Forelimb muscle (tissue), 1 donor: ENCODE measurements at regions not wholly inside any gene's neighbourhood (a gene's known extent, or its start where the extent isn't known, plus 50 kb on each side); places are given as distances from the start of the nearest gene placed in this dataset.

Experiments used
- DNase-seq: peaks from one replicate; pipeline ENCODE4 v3.0.0-alpha.2; 2013; ENCODE audit warnings: low read depth

GRCh38 chr18:41545091-41545888, 409.7 kb upstream of the PIK3C3 start:
- DNase-seq = no peak

GRCh38 chr18:41543815-41544214, 411.2 kb upstream of the PIK3C3 start:
- DNase-seq = no peak

- no peak for DNase-seq
Measured at GRCh38 chr18:41540237-41540871, 414.7 kb upstream of the PIK3C3 start.

GRCh38 chr18:41538751-41539150, 416.3 kb upstream of the PIK3C3 start:
- no peak for DNase-seq

DNA sequence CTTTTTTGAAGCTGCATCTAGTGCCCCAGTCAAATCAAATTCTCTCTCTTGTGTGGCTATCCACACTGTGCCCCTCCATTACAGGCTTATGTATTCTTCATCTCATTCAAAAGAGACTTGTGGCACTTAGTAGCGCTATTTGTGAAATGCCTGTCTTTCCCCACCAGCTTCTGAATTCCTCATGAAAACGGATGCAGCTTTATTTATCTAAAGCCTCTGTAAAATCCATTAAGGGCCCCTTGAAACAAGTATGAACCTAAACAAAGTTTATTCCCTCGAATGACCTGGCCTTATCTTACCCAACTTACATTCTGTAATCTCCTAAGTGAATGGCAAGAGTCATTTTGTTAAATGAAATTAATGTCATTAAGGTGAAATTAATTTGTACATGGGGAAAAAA, 417.4 kb upstream of the PIK3C3 start:
- no peak for DNase-seq

DNA sequence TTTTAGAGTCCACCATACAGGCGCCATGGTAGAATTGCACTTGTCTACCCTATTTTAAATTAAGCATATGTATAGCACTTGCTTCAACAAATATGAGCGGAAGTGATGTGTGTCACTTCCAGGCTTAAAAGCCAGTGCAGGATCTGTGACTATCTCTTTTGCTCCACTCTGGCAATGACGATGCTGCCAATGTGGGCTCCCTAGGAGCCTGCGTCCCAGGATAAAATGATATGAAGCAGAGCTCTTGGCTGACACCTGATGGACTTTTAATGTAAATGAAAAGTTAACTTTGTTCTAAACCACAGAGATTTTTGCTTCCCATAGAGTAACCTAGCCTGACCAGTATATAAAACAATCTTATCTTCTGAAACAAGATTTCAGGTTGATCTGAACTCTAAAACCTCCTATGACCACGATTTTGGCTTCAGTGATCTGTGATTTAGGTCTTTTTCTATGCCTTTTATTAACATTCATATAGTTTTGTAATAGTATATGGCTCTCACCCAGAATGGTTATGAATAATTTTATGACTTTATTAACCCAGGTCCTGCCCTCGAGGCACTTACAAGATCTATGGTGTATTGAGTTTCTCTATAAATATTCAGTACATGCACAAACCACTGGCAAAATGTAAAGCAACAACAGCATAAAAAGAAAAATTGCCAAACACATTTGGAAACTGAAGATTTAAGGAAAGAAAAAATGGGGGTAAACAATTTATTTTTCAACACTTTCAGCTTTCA, 422.5 kb upstream of the PIK3C3 start:
- DNase-seq = no peak

DNA sequence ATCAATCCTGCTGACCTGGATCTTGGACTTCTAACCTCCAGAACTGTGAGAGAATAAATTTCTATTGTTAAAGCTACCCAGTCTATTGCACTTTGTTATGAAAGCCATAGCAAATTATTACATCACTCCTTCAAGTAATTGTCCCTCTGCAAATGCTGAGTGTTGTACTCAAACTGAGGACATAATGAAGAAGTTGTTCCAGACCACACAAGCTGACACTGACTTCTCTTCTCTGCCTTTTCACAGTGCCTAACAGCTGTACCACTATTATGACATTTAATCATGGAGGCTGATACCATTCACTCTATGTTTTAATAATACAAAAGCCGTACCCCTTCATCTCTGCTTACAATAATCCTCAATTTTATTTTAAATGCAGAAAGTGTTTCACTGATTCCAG, 424.1 kb upstream of the PIK3C3 start:
- DNase-seq = no peak

- DNase-seq = no peak
Measured at GRCh38 chr18:41529093-41529492, 425.9 kb upstream of the PIK3C3 start.

GRCh38 chr18:41526054-41526453, 429.0 kb upstream of the PIK3C3 start:
- DNase-seq = no peak

DNA sequence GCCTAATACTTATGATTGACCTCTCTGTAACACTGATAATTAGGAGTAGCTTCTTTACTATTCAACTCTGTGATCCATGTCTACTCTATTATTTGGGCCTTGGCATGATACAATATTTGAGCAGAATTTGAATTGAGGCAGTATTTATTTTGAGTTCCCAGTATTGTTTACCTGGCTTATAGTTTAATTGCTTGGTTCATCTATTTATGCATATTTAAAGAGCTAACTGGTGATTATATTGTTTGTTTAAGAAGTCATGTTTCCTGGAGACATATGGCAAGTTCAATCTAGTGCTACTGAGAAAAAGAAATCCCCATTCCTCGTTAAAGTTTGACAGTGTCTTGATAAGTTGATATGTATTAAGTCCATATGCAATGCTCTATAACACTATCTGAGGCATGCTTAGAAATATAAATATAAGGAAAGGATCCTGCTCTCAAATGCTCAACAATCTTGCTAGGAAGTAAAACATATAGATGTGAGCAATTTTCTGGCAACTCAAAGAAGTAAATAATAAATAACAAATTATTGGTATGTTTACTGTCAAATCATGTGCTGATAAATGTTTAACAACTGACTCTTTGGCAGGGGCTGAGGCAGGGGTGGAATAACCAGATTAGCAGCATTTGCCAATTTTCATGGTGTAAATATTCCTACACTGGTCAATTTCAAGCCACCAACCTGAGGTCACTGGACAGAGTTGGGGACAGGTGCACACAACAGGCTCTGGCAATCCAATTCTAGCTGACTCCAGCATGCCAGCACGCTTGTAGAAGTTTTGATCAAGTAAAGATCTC, 430.2 kb upstream of the PIK3C3 start:
- DNase-seq = no peak

GRCh38 chr18:41517142-41517541, 437.9 kb upstream of the PIK3C3 start:
- DNase-seq = no peak

DNA sequence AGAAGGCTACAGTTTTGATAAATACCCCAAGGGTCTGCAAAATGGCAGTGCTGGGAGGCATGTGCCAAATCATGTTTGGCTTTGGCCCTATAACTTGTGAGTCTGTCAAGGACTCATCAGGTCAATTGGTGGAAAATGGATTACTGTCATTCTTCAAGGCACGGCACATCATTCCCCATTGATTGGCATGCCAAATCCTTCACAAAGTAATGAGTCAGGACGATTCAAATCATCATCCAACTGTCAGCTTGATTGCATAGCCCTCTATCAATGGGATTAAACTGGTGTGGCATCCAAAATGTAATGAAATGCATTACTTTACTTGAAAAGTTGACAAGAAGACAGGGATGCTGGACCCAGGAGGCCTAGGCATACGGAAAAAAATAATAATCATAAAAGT, 441.6 kb upstream of the PIK3C3 start:
- DNase-seq = no peak

DNA sequence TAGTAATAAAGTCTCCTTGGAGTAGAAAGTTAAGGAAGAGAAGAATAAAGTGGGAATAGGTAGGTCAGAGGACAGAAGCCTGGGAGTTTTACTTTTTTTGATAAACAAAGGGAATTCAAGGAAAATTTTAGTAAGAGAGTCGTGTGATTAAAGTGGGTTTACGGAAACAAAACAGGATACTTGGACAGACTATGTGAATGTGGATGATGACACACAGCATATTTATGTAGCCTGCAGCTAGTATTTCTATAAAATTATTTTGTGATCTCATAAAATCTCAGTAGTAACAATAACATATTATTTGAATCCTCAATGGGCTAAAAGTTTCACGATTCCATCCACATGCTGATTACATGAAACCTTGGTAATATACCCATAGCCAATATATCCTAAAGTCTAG, 450.7 kb upstream of the PIK3C3 start:
- no peak for DNase-seq

DNA sequence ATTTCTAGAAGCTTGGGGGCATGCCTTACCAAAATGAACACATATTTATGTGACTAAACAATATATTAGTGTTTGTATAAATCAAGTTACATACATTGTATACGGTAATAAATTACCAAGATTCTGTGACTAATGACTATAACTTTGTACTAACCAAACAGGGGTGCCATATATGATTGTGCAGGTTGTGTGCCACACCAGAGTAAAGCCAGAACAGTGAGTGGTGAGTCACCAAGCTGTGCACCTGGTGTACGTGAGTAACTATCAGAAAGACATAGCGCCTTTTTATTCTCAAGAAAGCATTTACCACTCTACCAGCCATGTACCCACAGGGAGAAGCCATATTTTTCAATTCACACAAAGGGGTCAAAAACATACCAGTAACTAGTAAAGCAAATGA, 453.2 kb upstream of the PIK3C3 start:
- DNase-seq = no peak

DNA sequence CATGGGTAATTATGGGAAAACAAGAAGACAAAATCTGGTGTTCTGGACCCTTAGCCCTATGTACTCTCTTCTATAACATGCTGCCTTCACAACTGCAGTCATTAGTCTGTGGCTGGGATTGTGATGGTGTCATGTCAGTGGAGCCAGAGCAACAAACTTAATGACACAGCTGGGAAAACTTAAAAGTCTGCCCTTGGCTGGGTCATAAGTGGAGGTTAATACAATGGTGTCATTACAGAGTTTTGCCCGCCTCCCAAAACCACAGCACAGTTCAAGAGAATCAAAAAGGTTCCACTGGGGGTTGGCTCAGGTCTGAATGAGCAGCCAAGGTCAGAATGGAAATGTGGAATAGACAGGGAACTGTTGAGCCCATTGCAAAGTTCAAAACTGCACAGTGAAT, 455.7 kb upstream of the PIK3C3 start:
- DNase-seq = no peak

DNA sequence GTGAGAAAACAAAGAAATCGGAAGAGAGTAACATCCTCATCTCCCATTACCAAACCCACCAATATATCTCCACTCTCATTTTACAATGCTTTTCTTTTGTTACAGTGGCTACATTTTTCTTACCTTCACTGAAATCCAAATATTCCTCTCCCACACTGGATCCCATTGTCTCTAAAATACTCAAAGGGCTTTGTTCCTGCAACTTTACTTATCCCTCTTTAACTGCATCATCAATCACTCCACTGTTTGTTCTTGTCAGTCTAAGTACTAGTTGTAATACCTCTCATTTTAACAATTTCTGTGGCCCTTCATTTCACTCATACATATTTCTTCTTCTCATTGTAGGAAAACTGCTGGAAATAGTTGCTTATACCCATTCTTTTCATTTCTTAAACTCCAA, 464.2 kb upstream of the PIK3C3 start:
- DNase-seq = no peak

- no peak for DNase-seq
Measured at GRCh38 chr18:41486575-41486974, 468.5 kb upstream of the PIK3C3 start.

DNA sequence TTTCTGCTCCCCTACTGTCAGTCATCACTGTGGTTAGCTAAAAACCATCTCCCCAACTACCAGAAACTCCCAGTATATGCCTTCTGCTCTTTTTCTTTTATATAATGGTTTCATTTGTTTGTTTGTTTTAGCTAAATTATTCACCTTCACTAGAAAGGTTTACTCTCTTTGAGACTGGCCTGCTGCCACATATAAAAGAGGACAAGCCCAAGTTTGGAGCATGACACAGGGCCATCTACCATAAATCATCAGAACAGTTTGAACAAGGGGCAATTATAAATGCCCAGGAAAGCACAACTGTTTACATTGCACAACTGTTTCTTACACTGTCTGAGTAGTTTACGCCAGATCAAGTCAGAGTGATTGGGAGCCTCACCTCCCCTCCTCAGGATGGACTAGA, 471.0 kb upstream of the PIK3C3 start:
- no peak for DNase-seq

DNA sequence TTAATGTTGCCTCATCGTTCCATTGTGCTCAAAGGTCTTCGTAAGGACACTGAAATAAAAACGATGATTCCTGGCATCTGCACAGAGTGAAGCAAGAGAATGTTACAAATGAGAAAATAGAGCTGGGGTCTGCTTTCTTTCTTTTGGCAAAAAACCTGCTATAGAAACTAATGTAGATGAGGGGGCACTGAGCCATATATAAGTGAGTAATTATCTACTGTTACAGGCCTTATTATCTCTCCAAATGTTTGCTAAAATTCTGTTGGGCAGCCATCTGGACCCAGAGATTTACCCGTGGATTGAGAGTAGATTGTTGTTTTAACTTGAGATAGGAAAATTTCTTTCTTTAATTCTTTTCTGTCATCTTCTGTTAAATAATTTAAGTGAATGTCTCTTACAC, 472.5 kb upstream of the PIK3C3 start:
- no peak for DNase-seq

GRCh38 chr18:41466436-41467160, 488.4 kb upstream of the PIK3C3 start:
- DNase-seq = no peak

DNA sequence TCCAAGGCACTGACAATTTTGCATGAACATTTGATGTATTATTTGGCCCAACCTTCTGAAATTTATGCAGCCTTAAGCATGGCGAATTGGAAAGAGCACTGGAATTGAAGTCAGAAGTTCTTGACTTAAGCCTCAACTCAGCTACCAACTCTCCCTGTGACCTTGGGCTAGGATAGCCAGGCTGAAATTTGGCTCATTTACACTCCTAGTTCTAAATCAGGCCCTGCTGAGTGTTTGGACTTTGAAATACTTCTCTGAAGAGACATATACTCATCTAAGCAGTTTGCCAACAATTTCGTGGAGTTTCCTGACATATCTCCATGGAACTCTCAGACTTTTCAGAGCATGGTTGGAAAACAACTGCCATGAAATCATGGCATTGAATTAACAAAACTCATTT, 489.6 kb upstream of the PIK3C3 start:
- DNase-seq = no peak
